ENCODE measurements at regions not wholly inside any gene's neighbourhood (a gene's known extent, or its start where the extent isn't known, plus 50 kb on each side); places are given as distances from the start of the nearest gene placed in this dataset.

DNA sequence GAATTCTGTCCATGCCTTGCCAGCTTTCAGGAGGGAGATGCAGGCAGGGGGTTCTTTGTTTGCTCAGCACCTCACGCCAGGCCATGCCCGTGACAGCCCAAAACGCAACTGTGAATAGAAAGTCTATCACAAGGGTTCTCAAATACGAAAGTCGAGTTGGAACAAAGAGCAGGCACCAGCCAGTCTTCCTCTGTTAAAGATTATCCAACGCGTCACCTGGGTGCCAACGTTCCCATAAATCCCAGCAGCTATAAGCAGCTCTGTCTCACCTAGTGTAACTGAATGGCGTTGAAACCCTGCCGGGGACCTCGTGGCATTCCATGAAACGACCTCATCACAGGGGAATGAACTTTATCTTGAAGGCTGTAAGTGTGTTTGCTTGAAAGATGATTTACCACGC lies 84.8 kb upstream of the GATA6 start:
- peaks cover 9 to 22% (median 12%) of the 10 kb centered on the region in 4 donors for H3K4me1 ChIP-seq
- peak; percentile 83 to 91 for DNase-seq
- no peaks in the 10 kb centered on the region for H3K9me3 ChIP-seq
- no peaks in the 10 kb centered on the region for H3K36me3 ChIP-seq
- no peak overlapping the region for H3K4me3 ChIP-seq
- intact Hi-C loops (cut with DNase I; ENCODE audit: low total_unique reads), result no loop called here
- no peaks in the 10 kb centered on the region for H3K27me3 ChIP-seq
- H3K27ac ChIP-seq, result peak overlapping the region; percentile 69 to 90 (median 78)
- 29 to 42% (median 36%) methylated on average over 13 of the region's 13 CpGs for WGBS, 5 donors
- TF ChIP-seq, protein P1, sequence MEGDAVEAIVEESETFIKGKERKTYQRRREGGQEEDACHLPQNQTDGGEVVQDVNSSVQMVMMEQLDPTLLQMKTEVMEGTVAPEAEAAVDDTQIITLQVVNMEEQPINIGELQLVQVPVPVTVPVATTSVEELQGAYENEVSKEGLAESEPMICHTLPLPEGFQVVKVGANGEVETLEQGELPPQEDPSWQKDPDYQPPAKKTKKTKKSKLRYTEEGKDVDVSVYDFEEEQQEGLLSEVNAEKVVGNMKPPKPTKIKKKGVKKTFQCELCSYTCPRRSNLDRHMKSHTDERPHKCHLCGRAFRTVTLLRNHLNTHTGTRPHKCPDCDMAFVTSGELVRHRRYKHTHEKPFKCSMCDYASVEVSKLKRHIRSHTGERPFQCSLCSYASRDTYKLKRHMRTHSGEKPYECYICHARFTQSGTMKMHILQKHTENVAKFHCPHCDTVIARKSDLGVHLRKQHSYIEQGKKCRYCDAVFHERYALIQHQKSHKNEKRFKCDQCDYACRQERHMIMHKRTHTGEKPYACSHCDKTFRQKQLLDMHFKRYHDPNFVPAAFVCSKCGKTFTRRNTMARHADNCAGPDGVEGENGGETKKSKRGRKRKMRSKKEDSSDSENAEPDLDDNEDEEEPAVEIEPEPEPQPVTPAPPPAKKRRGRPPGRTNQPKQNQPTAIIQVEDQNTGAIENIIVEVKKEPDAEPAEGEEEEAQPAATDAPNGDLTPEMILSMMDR (IDR thresholded peaks at IDR 0.05), result peak in 1 of 7 experiments; percentile 1
- peak in 2 of 3 donors; percentile 51 to 57 for TF ChIP-seq POLR2AphosphoS5 (IDR thresholded peaks at IDR 0.05)
- TF ChIP-seq EP300 (IDR thresholded peaks at IDR 0.05), result no peak
- no peak for TF ChIP-seq POLR2A (IDR thresholded peaks at IDR 0.05)

DNA sequence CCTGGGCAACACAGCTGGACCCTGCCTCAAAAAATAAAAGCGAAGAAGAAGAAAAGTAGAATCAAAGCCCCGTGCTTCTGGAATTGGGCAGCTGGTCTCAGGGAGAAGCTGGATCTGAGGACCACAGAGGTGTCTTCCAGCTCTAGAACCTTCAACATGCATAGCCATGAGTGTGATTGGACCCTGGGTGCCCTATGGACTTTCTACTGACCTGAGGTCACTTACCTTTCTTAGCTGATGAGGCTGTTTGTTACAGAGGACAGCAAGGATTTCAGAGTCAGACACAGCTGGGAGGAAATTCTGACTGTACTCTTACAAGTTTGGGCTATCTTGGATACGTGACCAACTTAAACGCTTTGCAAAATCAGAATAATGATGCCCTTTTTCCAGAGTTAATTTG lies 82.4 kb upstream of the GATA6 start:
- 81 to 92% (median 90%) methylated on average over 4 of the region's 4 CpGs for WGBS, 5 donors
- H3K27ac ChIP-seq, result peak overlapping the region in 1 of 5 donors; percentile 20
- peaks cover 0 to 8% (median 3%) of the 10 kb centered on the region in 4 donors for H3K4me1 ChIP-seq
- intact Hi-C loops (cut with DNase I; ENCODE audit: low total_unique reads), result no loop called here
- H3K27me3 ChIP-seq, result no peaks in the 10 kb centered on the region
- no peak overlapping the region for H3K4me3 ChIP-seq
- no peaks in the 10 kb centered on the region for H3K36me3 ChIP-seq
- no peak for TF ChIP-seq EP300 (IDR thresholded peaks at IDR 0.05)
- no peak for TF ChIP-seq POLR2AphosphoS5 (IDR thresholded peaks at IDR 0.05)
- TF ChIP-seq, protein P1 (IDR thresholded peaks at IDR 0.05), result no peak
- no peak for TF ChIP-seq POLR2A (IDR thresholded peaks at IDR 0.05)
- no peak for DNase-seq
- H3K9me3 ChIP-seq, result no peaks in the 10 kb centered on the region

DNA sequence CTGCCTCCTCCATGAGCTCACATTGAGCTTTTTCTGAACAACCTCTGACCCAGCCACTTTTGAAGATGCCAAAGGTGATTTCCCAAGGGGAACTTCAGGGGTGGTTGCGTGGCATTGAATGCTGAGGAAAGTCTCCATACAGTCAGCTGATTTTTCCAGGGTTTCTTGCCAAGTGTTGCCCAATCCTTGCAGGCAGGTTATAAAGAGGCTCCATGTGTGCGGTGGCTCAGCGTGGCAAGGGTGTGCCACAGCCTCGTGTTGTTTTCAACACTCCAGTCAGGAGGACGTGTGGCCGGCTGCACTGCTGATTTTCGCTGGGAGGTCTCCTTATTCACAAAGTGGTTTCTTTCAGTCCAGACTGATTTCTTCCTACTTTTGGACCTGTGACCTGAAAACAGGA lies 81.4 kb upstream of the GATA6 start:
- intact Hi-C loops (cut with DNase I; ENCODE audit: low total_unique reads), result no loop called here
- Histone ChIP-seq H3K27me3 (no peaks in the 10 kb centered on the region), H3K27ac (peak overlapping the region in 1 of 5 donors; percentile 38), H3K9me3 (no peaks in the 10 kb centered on the region), H3K4me1 (peaks cover 0 to 8% (median 3%) of the 10 kb centered on the region in 4 donors), H3K4me3 (no peak overlapping the region), H3K36me3 (no peaks in the 10 kb centered on the region)
- TF ChIP-seq POLR2AphosphoS5 (IDR thresholded peaks at IDR 0.05) (peak in 2 of 3 donors; percentile 62 to 69), EP300 (IDR thresholded peaks at IDR 0.05) (no peak), POLR2A (IDR thresholded peaks at IDR 0.05) (no peak)
- TF ChIP-seq, protein P1 (IDR thresholded peaks at IDR 0.05), result no peak
- DNase-seq, result peak; percentile 60 to 81
- WGBS, 5 donors, result 32 to 55% (median 38%) methylated on average over 7 of the region's 7 CpGs

DNA sequence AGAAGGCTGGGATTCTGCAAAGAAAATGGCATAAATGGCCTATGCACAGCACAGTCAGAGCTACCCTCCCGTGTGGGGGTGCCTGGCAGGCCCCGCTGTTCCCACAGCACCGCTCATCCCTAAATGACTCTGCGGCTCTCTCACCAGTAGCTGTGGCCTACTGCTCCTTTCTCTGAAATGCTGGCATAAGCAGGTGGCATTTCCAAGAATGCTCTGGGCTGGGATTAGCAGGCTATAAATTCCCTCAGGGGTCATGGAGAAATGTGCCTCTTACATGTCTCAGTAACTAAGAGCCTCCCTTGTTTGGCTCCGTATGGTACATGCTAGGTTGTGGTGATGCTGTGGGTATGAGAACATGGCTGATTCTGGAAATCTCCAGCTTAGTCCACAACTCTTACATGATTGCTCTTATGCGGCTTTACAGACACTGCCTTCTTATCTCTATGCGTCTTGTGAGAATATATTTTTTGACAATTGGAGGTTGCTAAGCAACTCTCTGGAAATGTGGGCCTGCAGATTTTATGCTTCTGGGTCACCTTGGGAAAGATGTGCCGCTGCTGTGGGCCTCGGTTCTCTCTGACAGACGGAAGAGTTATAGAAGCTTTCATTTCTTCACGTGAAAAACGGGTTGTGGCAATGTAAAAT lies 80.3 kb upstream of the GATA6 start:
- Histone ChIP-seq H3K27ac (peak overlapping the region in 1 of 5 donors; percentile 38), H3K9me3 (no peaks in the 10 kb centered on the region), H3K4me1 (peaks cover 0 to 6% (median 5%) of the 10 kb centered on the region in 4 donors), H3K27me3 (no peaks in the 10 kb centered on the region), H3K4me3 (no peak overlapping the region), H3K36me3 (no peaks in the 10 kb centered on the region)
- no peak for DNase-seq
- no peak for TF ChIP-seq POLR2A (IDR thresholded peaks at IDR 0.05)
- no peak for TF ChIP-seq POLR2AphosphoS5 (IDR thresholded peaks at IDR 0.05)
- TF ChIP-seq EP300 (IDR thresholded peaks at IDR 0.05), result no peak
- TF ChIP-seq, protein P1 (IDR thresholded peaks at IDR 0.05), result no peak
- intact Hi-C loops (cut with DNase I; ENCODE audit: low total_unique reads), result no loop called here
- 83 to 91% (median 87%) methylated on average over 12 of the region's 12 CpGs for WGBS, 5 donors

Measured in stomach (tissue), 8 donors.